ENCODE measurements at regions not wholly inside any gene's neighbourhood (a gene's known extent, or its start where the extent isn't known, plus 50 kb on each side); places are given as distances from the start of the nearest gene placed in this dataset.

DNA sequence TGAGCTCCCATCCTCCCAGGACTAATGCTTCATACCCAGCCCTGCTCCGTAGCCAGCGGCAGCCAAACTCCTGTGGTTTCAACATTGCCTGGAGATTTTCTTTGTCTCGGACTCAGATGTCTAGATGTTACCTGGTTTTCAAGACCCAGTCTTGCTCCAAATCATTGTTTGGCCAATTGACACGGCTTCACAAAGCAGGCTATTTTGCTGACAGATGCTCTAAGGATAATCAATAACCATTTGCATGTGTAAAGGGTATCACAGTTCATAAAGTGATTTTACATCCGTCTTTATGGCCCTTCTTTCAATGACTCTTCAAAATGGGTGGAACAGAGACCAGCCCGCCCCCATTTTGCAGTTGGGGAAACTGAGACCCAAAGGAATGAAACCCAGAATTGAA is 153.4 kb downstream of the SALL1 start:
- no peaks in the 10 kb centered on the region for H3K27me3 Mint-ChIP-seq

DNA sequence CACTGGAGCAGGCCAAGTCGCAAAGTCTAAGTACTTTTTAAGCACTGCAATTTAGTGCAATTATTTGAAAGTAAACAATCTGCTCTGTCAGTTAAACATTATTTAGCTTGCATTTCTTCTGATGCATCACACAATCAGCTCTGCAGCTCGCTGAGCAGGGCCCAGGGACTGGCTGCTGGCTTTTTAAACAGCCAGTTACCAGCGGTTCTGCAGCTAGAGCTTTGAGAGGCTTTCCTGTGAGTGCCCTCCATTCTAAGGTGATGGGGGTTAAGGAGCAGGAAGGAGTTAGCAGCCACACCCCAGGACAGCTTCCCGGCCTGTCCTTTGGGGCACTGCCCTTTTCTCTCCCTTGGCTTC is 154.3 kb downstream of the SALL1 start:
- no peak for ATAC-seq
- CTCF ChIA-PET = no interaction called here

More for the DNA sequence above, 153.4 kb downstream of the SALL1 start:
- no peak overlapping the region for H3K27ac Mint-ChIP-seq
- DNase-seq (no peak), ATAC-seq (no peak)
- no peaks in the 10 kb centered on the region for H3K36me3 Mint-ChIP-seq
- CTCF ChIA-PET = no interaction called here
- no peak overlapping the region for H3K4me3 Mint-ChIP-seq
- no peaks in the 10 kb centered on the region for H3K9me3 Mint-ChIP-seq (ENCODE audit: low read depth)
- no peaks in the 10 kb centered on the region for H3K4me1 Mint-ChIP-seq

GRCh38 chr16:50996166-50996829 is 154.8 kb downstream of the SALL1 start:
- CTCF ChIA-PET = no interaction called here
- ATAC-seq = no peak
- Mint-ChIP-seq H3K9me3 (ENCODE audit: low read depth) (no peaks in the 10 kb centered on the region), H3K4me3 (no peak overlapping the region), H3K27me3 (no peaks in the 10 kb centered on the region), H3K36me3 (no peaks in the 10 kb centered on the region), H3K27ac (no peak overlapping the region), H3K4me1 (no peaks in the 10 kb centered on the region)
- DNase-seq = no peak

More for the DNA sequence above, 154.3 kb downstream of the SALL1 start:
- Mint-ChIP-seq H3K27ac (no peak overlapping the region), H3K9me3 (ENCODE audit: low read depth) (no peaks in the 10 kb centered on the region), H3K27me3 (no peaks in the 10 kb centered on the region), H3K36me3 (no peaks in the 10 kb centered on the region), H3K4me3 (no peak overlapping the region), H3K4me1 (no peaks in the 10 kb centered on the region)
- DNase-seq = no peak

GRCh38 chr16:50994995-50995394 is 156.1 kb downstream of the SALL1 start:
- H3K36me3 Mint-ChIP-seq = no peaks in the 10 kb centered on the region
- no peak overlapping the region for H3K27ac Mint-ChIP-seq
- no peaks in the 10 kb centered on the region for H3K9me3 Mint-ChIP-seq (ENCODE audit: low read depth)
- no peak for DNase-seq
- H3K27me3 Mint-ChIP-seq = no peaks in the 10 kb centered on the region
- ATAC-seq = no peak
- CTCF ChIA-PET = no interaction called here
- H3K4me3 Mint-ChIP-seq = no peak overlapping the region
- no peaks in the 10 kb centered on the region for H3K4me1 Mint-ChIP-seq

GRCh38 chr16:50992350-50993032 is 158.6 kb downstream of the SALL1 start:
- Mint-ChIP-seq H3K4me3 (no peak overlapping the region), H3K36me3 (no peaks in the 10 kb centered on the region), H3K27me3 (no peaks in the 10 kb centered on the region), H3K27ac (no peak overlapping the region), H3K4me1 (no peaks in the 10 kb centered on the region), H3K9me3 (ENCODE audit: low read depth) (no peaks in the 10 kb centered on the region)
- DNase-seq = no peak
- ATAC-seq = no peak
- CTCF ChIA-PET = interaction anchor here (1.1 kb wide), 1 partner anchor 16 kb away, joined by 3 read pairs; no protein-coding TSS in a partner anchor

GRCh38 chr16:50991436-50991835 is 159.6 kb downstream of the SALL1 start:
- Mint-ChIP-seq H3K4me1 (no peaks in the 10 kb centered on the region), H3K36me3 (no peaks in the 10 kb centered on the region), H3K9me3 (ENCODE audit: low read depth) (no peaks in the 10 kb centered on the region), H3K4me3 (no peak overlapping the region), H3K27me3 (no peaks in the 10 kb centered on the region), H3K27ac (no peak overlapping the region)
- DNase-seq (no peak), ATAC-seq (no peak)
- CTCF ChIA-PET = interaction anchor here (1.1 kb wide), 1 partner anchor 17 kb away, joined by 3 read pairs; no protein-coding TSS in a partner anchor

- no peak for ATAC-seq
- H3K36me3 Mint-ChIP-seq = no peaks in the 10 kb centered on the region
These were observed 160.1 kb downstream of the SALL1 start for GRCh38 chr16:50991006-50991405.

GRCh38 chr16:50989047-50989446 is 162.0 kb downstream of the SALL1 start:
- H3K36me3 Mint-ChIP-seq = no peaks in the 10 kb centered on the region
- CTCF ChIA-PET = no interaction called here

More at GRCh38 chr16:50991006-50991405, 160.1 kb downstream of the SALL1 start:
- CTCF ChIA-PET = no interaction called here
- DNase-seq = no peak
- no peak overlapping the region for H3K27ac Mint-ChIP-seq
- H3K9me3 Mint-ChIP-seq (ENCODE audit: low read depth) = no peaks in the 10 kb centered on the region
- H3K4me3 Mint-ChIP-seq = no peak overlapping the region
- no peaks in the 10 kb centered on the region for H3K27me3 Mint-ChIP-seq
- no peaks in the 10 kb centered on the region for H3K4me1 Mint-ChIP-seq

DNA sequence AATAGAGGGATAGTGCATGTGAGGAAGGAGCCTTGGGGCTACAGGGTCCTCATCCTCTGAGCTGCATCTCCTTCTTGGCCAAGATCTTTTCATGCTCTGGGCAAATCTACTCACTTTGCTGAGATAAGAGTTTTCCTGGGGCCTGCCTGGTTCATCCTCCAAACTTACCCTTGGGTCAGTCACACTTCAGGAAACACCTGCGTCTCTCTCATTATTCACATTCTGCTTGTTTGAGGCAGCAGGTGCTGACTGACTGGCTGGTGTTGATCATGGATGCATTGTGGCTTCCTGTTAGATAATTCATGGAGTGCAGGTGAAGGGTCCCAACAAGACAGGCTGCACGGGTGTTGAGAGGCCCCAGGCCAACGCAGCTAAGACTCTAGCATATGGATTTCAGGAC is 162.6 kb downstream of the SALL1 start:
- no peaks in the 10 kb centered on the region for H3K36me3 Mint-ChIP-seq
- CTCF ChIA-PET = no interaction called here
- no peak for ATAC-seq
- H3K27ac Mint-ChIP-seq = no peak overlapping the region
- H3K27me3 Mint-ChIP-seq = no peaks in the 10 kb centered on the region
- peaks cover 3% of the 10 kb centered on the region for H3K9me3 Mint-ChIP-seq (ENCODE audit: low read depth)
- no peak overlapping the region for H3K4me3 Mint-ChIP-seq
- no peak for DNase-seq
- no peaks in the 10 kb centered on the region for H3K4me1 Mint-ChIP-seq

More at GRCh38 chr16:50989047-50989446, 162.0 kb downstream of the SALL1 start:
- no peaks in the 10 kb centered on the region for H3K27me3 Mint-ChIP-seq
- H3K4me3 Mint-ChIP-seq = no peak overlapping the region
- H3K4me1 Mint-ChIP-seq = no peaks in the 10 kb centered on the region
- no peak for DNase-seq
- no peak overlapping the region for H3K27ac Mint-ChIP-seq
- peaks cover 3% of the 10 kb centered on the region for H3K9me3 Mint-ChIP-seq (ENCODE audit: low read depth)
- no peak for ATAC-seq

DNA sequence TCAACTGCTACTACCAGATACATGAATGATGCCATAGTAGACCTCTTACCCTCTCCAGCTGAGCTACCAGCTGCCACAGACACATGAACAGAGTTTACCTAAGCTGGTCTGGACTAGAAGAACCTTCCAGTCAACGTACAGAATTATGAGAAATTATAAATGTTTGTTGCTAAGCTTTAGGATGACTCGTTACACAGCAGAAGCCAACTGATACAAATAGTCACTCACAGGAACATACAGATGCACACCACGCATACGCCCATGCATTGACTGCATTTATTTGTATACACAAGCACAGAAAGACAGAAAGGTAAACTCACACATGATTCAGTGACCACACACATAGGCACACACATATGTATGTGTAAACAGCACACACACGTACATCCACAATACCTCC is 164.6 kb downstream of the SALL1 start:
- no peaks in the 10 kb centered on the region for H3K4me1 Mint-ChIP-seq
- H3K27ac Mint-ChIP-seq = no peak overlapping the region
- no peak overlapping the region for H3K4me3 Mint-ChIP-seq
- no peak for DNase-seq
- H3K27me3 Mint-ChIP-seq = no peaks in the 10 kb centered on the region
- peaks cover 3% of the 10 kb centered on the region for H3K9me3 Mint-ChIP-seq (ENCODE audit: low read depth)
- no peak for ATAC-seq
- H3K36me3 Mint-ChIP-seq = no peaks in the 10 kb centered on the region
- CTCF ChIA-PET = no interaction called here

GRCh38 chr16:50985733-50986132 is 165.3 kb downstream of the SALL1 start:
- H3K4me3 Mint-ChIP-seq = no peak overlapping the region

DNA sequence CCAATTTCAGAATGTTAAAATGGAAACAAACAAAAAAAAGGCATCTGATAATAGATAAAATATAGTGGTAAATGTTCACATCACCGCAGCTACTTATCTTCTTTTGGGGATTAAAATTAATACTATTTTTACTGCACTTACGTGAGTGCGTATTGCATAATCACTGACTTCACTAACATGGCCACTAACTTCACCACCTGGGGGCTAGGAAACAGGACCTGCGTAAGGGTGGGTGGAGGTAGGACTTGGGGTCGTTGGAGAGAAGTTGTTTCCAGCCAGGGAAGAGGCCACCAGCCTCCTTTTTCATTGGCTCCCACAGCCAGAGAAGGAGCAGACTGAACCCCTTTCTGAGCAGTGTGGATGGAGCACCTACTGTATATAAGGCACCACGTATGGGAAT is 166.4 kb downstream of the SALL1 start:
- Mint-ChIP-seq H3K36me3 (no peaks in the 10 kb centered on the region), H3K27me3 (no peaks in the 10 kb centered on the region), H3K4me3 (no peak overlapping the region), H3K27ac (no peak overlapping the region), H3K4me1 (no peaks in the 10 kb centered on the region), H3K9me3 (ENCODE audit: low read depth) (peaks cover 3% of the 10 kb centered on the region)
- ATAC-seq (no peak), DNase-seq (no peak)
- CTCF ChIA-PET = no interaction called here

More at GRCh38 chr16:50985733-50986132, 165.3 kb downstream of the SALL1 start:
- DNase-seq (no peak), ATAC-seq (no peak)
- Mint-ChIP-seq H3K27ac (no peak overlapping the region), H3K27me3 (no peaks in the 10 kb centered on the region), H3K4me1 (no peaks in the 10 kb centered on the region), H3K36me3 (no peaks in the 10 kb centered on the region), H3K9me3 (ENCODE audit: low read depth) (peaks cover 3% of the 10 kb centered on the region)
- CTCF ChIA-PET = no interaction called here

- Mint-ChIP-seq H3K4me3 (no peak overlapping the region), H3K4me1 (no peaks in the 10 kb centered on the region)
- CTCF ChIA-PET = no interaction called here
These were observed 168.3 kb downstream of the SALL1 start for GRCh38 chr16:50982808-50983207.

DNA sequence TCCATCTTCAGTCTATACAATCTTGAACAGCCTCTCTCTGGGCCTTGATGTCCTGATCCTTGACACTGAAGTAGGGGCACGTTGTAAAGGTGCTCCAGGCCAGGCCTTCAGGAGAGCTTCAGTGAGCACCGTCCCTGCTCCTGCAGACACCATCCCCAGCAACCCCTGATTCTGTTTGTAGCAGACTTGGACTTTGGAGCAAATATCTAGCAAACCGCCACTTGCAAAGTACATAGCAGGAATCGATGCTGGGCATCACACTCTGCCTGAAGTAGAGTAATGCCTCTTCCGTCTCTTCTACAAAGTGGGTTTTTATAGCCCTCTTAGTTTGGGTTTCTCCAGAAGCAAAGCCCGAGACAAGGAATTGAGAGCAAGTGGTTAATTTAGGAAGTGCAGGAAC is 169.1 kb downstream of the SALL1 start:
- no peak for DNase-seq
- Mint-ChIP-seq H3K9me3 (ENCODE audit: low read depth) (peaks cover 3% of the 10 kb centered on the region), H3K4me3 (no peak overlapping the region), H3K36me3 (no peaks in the 10 kb centered on the region), H3K27me3 (no peaks in the 10 kb centered on the region), H3K4me1 (no peaks in the 10 kb centered on the region), H3K27ac (no peak overlapping the region)
- ATAC-seq = no peak
- CTCF ChIA-PET = no interaction called here

More at GRCh38 chr16:50982808-50983207, 168.3 kb downstream of the SALL1 start:
- DNase-seq (no peak), ATAC-seq (no peak)
- Mint-ChIP-seq H3K27ac (no peak overlapping the region), H3K36me3 (no peaks in the 10 kb centered on the region), H3K9me3 (ENCODE audit: low read depth) (peaks cover 3% of the 10 kb centered on the region), H3K27me3 (no peaks in the 10 kb centered on the region)

Data from activated CD8-positive, alpha-beta memory T cell treated with anti-CD3 and anti-CD28 coated beads, Interleukin-2, amount 10 ng/mL, durations not matched to agents 7 days and 5 days (primary cell).